HK-2 (cell line): ENCODE measurements at regions not wholly inside any gene's neighbourhood (a gene's known extent, or its start where the extent isn't known, plus 50 kb on each side); places are given as distances from the start of the nearest gene placed in this dataset.

Experiments
- DNase-seq: peaks from one replicate; pipeline ENCODE4 v3.0.0-alpha.2; 2018; ENCODE audit not compliant: unreplicated experiment

GRCh38 chr13:106814463-106814862 lies 246.5 kb upstream of the ARGLU1 start:
- no peak for DNase-seq

DNA sequence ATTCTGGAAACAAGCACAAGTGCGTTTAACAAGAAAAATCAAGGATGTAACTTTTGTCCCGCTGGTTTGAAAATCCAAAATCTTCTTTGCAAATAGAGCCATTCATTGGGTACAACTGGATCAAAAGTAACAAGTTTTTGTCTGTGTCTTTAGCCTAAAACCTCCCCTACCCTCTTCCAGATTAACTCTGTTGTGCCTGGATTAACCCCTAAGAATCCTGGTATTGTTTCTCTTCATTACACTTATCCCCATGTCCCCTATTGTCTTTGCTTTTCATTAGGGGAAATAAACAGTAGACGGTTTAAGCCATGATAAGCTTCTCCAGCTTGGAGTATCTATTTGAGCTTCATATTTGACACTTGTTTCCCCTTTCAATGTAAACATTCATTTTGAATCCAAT lies 242.1 kb upstream of the ARGLU1 start:
- DNase-seq: no peak

DNA sequence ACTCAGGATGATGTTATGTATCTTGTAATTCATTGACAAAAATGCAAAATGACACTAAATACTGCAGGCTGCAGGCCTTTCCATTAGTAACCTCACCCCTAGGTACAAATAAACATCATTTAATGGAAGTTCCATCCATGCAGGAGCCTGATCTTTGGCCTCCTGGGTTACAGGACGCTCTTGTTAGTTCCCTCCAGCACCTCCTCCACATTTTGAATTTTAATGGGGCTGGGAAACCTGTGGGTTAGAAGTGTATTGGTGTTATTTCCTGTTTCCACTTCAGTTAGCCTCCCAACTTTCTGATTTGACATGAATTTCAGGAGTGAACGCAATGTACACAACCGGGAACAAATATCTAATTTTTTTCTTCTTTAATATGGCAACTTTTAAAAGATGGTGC lies 237.1 kb upstream of the ARGLU1 start:
- DNase-seq: no peak

- DNase-seq: no peak
Measured at GRCh38 chr13:106802917-106803316, 235.0 kb upstream of the ARGLU1 start.

GRCh38 chr13:106799781-106800335 lies 231.9 kb upstream of the ARGLU1 start:
- no peak for DNase-seq

GRCh38 chr13:106797081-106797640 lies 229.2 kb upstream of the ARGLU1 start:
- DNase-seq: no peak

- DNase-seq: no peak
Measured at GRCh38 chr13:106796280-106797047, 228.5 kb upstream of the ARGLU1 start.

- no peak for DNase-seq
Measured at GRCh38 chr13:106795847-106796246, 227.9 kb upstream of the ARGLU1 start.

GRCh38 chr13:106794117-106794516 lies 226.2 kb upstream of the ARGLU1 start:
- no peak for DNase-seq

GRCh38 chr13:106789911-106790310 lies 222.0 kb upstream of the ARGLU1 start:
- DNase-seq: no peak

DNA sequence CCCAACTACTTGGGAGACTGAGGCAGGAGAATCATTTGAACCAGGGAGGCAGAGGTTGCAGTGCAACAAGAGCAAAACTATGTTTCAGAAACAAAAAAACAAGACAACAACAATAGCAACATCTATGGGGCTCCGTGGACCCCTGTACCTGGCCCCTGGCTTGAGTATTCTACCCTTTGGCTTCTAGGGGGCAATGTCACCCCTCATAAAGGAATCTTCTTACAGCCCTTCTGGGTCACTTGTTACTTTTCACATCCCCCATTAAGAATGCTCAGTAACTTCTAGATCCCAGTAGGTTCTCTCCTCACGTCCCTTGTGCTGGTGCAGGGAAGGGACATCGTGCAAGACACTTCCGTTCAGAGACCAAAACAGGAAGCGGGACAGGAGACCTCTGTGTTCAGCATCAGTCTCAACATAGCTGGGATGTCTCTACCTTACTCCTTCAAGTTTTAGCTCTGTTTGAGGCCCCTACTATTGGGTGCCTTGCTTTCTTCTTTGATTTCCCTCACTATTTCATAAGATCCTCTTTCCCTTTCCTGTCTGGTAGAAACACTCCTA lies 218.1 kb upstream of the ARGLU1 start:
- no peak for DNase-seq

- no peak for DNase-seq
Measured at GRCh38 chr13:106774621-106775020, 206.7 kb upstream of the ARGLU1 start.

GRCh38 chr13:106772006-106772601 lies 204.2 kb upstream of the ARGLU1 start:
- DNase-seq: no peak

DNA sequence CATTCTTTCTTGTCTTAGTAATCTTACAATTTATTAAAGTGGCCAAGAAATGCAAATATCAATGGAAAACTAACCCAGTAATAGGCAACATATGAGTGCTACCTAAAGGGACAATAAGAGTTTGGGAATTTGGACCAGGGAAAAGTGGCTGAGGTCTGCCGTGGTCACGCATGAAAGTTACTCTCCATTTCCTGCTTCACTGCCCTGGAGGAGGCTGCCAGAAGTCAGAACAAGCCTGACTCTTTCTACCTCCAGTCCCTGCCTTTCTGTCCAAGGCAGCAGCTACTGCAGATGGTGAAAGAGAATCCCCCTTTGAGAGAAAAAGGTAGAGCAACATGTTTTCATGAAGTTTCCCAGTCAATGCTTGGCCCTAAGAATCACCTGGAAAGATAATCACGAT lies 201.1 kb upstream of the ARGLU1 start:
- DNase-seq: no peak

DNA sequence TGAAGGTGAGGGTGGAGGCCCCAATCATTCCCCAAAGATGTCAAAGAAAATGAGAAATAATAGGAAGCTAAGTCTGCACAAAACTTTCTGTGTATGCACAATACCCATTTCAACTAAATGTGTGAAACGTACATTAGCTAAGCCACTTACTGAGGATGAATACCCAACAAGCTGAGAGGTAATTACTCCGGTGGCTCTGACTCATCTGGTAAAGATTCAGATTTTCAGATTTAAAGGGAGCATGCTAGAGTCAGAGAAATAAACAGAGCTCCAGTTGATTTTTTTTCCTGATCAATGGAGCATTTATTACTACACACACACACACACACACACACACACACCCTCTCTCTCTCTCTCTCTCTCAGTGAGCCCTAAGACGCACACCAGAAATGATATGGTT lies 194.8 kb upstream of the ARGLU1 start:
- no peak for DNase-seq

- no peak for DNase-seq
Measured at GRCh38 chr13:106756446-106756845, 188.5 kb upstream of the ARGLU1 start.

DNA sequence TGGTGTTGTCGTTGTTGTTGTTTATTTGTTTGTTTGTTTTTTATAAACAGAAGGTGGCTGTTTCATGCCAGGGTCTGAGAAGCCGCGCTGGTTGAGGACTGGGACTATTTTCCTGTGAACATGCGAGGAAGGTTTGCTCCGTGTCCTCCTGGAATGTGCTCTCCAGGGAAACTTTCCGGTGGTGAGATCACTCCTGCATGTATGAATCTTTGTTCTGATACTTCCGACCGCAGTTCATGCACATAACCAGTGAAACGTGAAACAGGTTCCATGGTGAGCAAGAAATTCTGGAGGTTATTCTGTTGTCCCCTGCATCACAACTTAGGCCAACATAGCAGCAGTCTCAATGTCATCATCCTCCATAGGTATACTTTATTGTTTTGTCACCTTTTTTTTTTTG lies 187.6 kb upstream of the ARGLU1 start:
- no peak for DNase-seq

DNA sequence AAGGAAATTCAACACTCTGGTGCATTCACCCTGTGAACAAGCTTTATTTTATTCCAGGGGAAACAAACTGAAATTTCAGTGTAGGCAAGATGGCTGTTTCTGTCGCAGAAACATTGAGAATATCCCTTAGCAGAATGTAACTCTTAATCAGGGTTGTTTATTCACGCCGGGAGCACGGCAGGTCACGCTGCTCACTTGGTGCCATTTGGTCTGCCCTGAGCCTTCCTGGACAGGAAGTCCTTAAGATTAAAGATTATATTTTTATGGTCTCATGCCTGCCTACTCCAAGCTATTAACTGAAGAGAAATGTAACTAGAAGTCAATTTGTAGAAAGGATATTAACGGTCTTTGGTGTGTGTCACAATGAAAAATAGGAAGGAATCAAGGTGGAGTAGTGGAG lies 185.3 kb upstream of the ARGLU1 start:
- DNase-seq: no peak

DNA sequence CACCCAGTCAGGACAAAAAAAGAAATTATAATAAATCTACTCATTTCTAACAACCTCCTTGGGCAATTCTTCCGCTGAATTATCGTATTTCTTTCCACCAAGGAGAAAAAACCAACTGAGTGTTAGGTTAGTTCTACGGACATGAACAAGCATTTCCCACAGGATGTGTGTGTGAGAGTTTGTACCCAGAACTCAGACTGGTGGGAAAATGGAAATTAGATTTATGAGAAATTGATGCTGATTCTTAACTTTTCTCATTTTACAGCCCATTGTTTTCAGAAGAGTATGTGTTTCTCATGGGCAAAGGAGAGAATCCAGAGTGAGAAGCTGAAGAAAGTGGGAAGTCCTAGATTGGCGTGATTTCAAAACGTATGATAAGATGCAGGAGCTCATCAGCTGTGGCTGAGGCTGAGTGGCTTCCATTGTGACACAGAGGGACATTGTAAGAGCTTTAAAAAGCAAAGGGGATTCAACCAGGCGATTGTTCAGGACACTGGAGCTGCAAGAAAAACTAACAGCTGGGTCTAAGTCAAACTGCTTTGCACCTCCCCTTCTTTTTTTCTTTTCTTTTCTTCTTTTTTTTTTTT lies 184.7 kb upstream of the ARGLU1 start:
- no peak for DNase-seq

DNA sequence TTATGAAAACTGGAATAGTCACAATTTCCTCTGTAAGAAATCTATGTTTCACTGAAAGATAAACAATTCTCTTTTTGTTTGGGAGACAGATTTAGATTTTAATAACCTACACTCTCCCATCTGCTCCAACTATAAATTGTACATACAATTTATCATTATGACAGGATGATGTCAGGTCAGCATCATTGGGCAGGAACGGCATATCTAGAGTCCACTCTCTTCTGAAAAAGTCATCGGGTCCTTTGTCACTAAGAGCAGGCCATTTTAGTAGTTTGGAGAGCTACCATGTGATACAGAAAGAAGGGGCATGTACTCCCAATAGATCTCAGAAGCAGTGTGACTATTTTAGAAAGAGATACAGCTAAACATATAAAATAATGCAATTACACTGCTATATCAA lies 180.8 kb upstream of the ARGLU1 start:
- DNase-seq: no peak

DNA sequence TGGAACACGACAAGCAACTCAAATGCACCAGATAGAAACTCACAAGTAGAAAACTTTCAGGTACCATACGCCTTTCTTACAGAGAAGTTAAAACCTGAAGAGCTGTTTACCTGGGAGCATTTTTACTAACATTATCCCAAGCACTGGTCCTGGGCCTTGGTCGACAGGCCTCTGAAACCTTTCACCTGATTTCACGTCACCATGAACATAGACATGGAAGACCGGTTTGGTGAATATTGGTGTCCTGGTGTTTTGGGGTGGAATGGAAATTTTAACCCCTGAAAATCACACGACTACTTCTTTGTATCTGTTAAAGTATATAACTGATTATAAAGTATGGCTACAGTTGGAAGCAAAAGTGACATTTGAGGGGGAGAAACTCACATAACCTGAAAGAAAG lies 176.6 kb upstream of the ARGLU1 start:
- no peak for DNase-seq

GRCh38 chr13:106738186-106738678 lies 170.3 kb upstream of the ARGLU1 start:
- DNase-seq: no peak
